ENCODE measurements at regions not wholly inside any gene's neighbourhood (a gene's known extent, or its start where the extent isn't known, plus 50 kb on each side); places are given as distances from the start of the nearest gene placed in this dataset.

- H3K9me3 ChIP-seq (ENCODE audit: control insufficient read depth, low read length), result no peaks in the 10 kb centered on the region
- H3K9ac ChIP-seq, result no peak overlapping the region
- no peaks in the 10 kb centered on the region for H3K36me3 ChIP-seq (ENCODE audit: control insufficient read depth, insufficient read depth, low read length)
- H3K79me2 ChIP-seq, result no peaks in the 10 kb centered on the region
- no peaks in the 10 kb centered on the region for H3K27me3 ChIP-seq (ENCODE audit: control insufficient read depth, insufficient read depth, low read length)
- H3K4me1 ChIP-seq, result no peaks in the 10 kb centered on the region
- no peak overlapping the region for H3K4me3 ChIP-seq (ENCODE audit: low read depth, low read length)
- no peak overlapping the region for H3K27ac ChIP-seq
- no peak overlapping the region for H2AFZ ChIP-seq
- H3K4me2 ChIP-seq (ENCODE audit: low read length), result no peak overlapping the region
- no peak for TF ChIP-seq CTCF (IDR thresholded peaks at IDR 0.05)
These were observed 64.7 kb downstream of the DNAAF9 start for GRCh38 chr20:3342766-3343165.

- no peaks in the 10 kb centered on the region for H3K79me2 ChIP-seq
- H3K27me3 ChIP-seq (ENCODE audit: control insufficient read depth, insufficient read depth, low read length), result no peaks in the 10 kb centered on the region
- no peaks in the 10 kb centered on the region for H3K36me3 ChIP-seq (ENCODE audit: control insufficient read depth, insufficient read depth, low read length)
- no peaks in the 10 kb centered on the region for H3K4me1 ChIP-seq
- no peak overlapping the region for H3K4me2 ChIP-seq (ENCODE audit: low read length)
- no peak for TF ChIP-seq CTCF (IDR thresholded peaks at IDR 0.05)
- no peak overlapping the region for H2AFZ ChIP-seq
- H3K27ac ChIP-seq, result no peak overlapping the region
- H3K4me3 ChIP-seq (ENCODE audit: low read depth, low read length), result no peak overlapping the region
- no peaks in the 10 kb centered on the region for H3K9me3 ChIP-seq (ENCODE audit: control insufficient read depth, low read length)
- no peak overlapping the region for H3K9ac ChIP-seq
These were observed 67.0 kb downstream of the DNAAF9 start for GRCh38 chr20:3340443-3340842.

DNA sequence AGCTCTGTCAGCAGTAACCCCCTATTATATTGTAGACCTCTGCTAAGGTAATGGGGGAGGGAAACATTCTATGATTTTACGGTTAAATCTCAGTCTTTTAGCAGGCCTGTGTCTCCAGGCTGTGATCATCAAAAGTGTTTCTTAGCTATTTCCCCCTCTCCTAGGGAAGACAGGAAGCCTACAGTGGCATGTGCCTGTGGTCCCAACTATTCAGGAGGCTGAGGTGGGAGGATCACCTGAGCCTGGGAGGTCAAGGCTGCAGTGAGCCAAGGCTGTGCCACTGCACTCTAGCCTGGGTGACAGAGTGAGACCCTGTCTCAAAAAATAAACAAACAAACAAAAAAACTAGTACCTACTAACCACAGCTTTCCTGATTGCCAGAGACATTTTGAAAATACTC lies 67.9 kb downstream of the DNAAF9 start:
- H3K36me3 ChIP-seq (ENCODE audit: control insufficient read depth, insufficient read depth, low read length), result no peaks in the 10 kb centered on the region
- no peak overlapping the region for H3K27ac ChIP-seq
- H3K4me3 ChIP-seq (ENCODE audit: low read depth, low read length), result no peak overlapping the region
- no peak overlapping the region for H2AFZ ChIP-seq
- no peaks in the 10 kb centered on the region for H3K4me1 ChIP-seq
- no peaks in the 10 kb centered on the region for H3K79me2 ChIP-seq
- H3K9me3 ChIP-seq (ENCODE audit: control insufficient read depth, low read length), result no peaks in the 10 kb centered on the region
- H3K9ac ChIP-seq, result no peak overlapping the region
- no peak overlapping the region for H3K4me2 ChIP-seq (ENCODE audit: low read length)
- H3K27me3 ChIP-seq (ENCODE audit: control insufficient read depth, insufficient read depth, low read length), result no peaks in the 10 kb centered on the region
- no peak for TF ChIP-seq CTCF (IDR thresholded peaks at IDR 0.05)

DNA sequence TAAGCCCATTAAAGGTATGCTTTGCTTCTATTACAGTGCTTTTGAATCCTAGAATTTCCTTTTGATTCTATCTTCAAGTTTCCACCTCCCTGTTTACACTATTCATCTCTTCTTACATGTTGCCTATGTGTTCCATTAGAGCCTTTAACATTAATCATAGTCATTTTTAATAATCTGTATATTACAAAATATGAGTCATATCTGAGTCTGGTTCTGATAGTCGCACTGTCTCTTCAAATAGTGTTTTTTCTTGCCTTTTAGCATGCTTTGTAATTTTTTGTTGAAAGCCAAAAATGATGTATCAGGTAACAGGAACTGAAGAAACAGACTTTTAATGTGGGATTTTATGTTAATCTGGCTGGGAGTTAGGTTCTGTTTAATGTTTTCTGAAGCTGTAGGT lies 68.4 kb downstream of the DNAAF9 start:
- H3K9me3 ChIP-seq (ENCODE audit: control insufficient read depth, low read length), result no peaks in the 10 kb centered on the region
- H3K27ac ChIP-seq, result no peak overlapping the region
- TF ChIP-seq CTCF (IDR thresholded peaks at IDR 0.05), result no peak
- H3K4me2 ChIP-seq (ENCODE audit: low read length), result no peak overlapping the region
- no peaks in the 10 kb centered on the region for H3K27me3 ChIP-seq (ENCODE audit: control insufficient read depth, insufficient read depth, low read length)
- no peaks in the 10 kb centered on the region for H3K36me3 ChIP-seq (ENCODE audit: control insufficient read depth, insufficient read depth, low read length)
- H3K79me2 ChIP-seq, result no peaks in the 10 kb centered on the region
- no peak overlapping the region for H3K9ac ChIP-seq
- no peak overlapping the region for H3K4me3 ChIP-seq (ENCODE audit: low read depth, low read length)
- no peaks in the 10 kb centered on the region for H3K4me1 ChIP-seq
- no peak overlapping the region for H2AFZ ChIP-seq

GRCh38 chr20:3334156-3334943 lies 73.1 kb downstream of the DNAAF9 start:
- no peak overlapping the region for H2AFZ ChIP-seq

More at GRCh38 chr20:3334156-3334943, 73.1 kb downstream of the DNAAF9 start:
- Histone ChIP-seq H3K9ac (no peak overlapping the region), H3K4me3 (ENCODE audit: low read depth, low read length) (no peak overlapping the region), H3K4me2 (ENCODE audit: low read length) (no peak overlapping the region), H3K4me1 (no peaks in the 10 kb centered on the region), H3K36me3 (ENCODE audit: control insufficient read depth, insufficient read depth, low read length) (no peaks in the 10 kb centered on the region), H3K9me3 (ENCODE audit: control insufficient read depth, low read length) (no peaks in the 10 kb centered on the region), H3K27me3 (ENCODE audit: control insufficient read depth, insufficient read depth, low read length) (no peaks in the 10 kb centered on the region), H3K79me2 (no peaks in the 10 kb centered on the region), H3K27ac (no peak overlapping the region)
- no peak for TF ChIP-seq CTCF (IDR thresholded peaks at IDR 0.05)
